SH-SY5Y (cell line): ENCODE measurements at regions not wholly inside any gene's neighbourhood (a gene's known extent, or its start where the extent isn't known, plus 50 kb on each side); places are given as distances from the start of the nearest gene placed in this dataset.

Experiments used
- GATA2 ChIP-seq: IDR thresholded peaks from 2 replicates; pipeline ENCODE4 v1.6.1; 2011; ENCODE audit warnings: mild to moderate bottlenecking, low read depth, low read length
- GATA3 ChIP-seq: IDR thresholded peaks from 2 replicates; pipeline ENCODE4 v1.6.1; 2011; ENCODE audit warnings: low read depth, mild to moderate bottlenecking, low read length, moderate library complexity

DNA sequence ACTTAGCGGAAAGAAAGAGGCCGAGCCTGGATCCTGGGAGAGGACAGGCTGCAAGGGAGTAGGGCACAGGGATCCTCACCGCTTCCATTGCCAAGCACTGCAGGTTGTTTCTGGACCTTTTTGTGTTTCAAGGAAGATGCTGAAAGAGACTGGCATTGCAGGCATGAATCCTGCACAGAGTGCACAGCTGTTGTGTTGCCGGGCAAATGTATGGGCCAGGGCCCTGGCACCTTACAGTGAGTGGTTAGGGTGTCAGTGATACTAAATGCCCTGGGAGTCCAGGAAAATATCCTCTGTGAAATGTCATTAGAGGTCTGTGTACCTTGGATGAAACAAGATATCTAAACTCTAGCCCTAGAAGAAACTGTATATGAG, 145.5 kb upstream of the FGGY start:
- no peak for TF ChIP-seq GATA2
- no peak for TF ChIP-seq GATA3

DNA sequence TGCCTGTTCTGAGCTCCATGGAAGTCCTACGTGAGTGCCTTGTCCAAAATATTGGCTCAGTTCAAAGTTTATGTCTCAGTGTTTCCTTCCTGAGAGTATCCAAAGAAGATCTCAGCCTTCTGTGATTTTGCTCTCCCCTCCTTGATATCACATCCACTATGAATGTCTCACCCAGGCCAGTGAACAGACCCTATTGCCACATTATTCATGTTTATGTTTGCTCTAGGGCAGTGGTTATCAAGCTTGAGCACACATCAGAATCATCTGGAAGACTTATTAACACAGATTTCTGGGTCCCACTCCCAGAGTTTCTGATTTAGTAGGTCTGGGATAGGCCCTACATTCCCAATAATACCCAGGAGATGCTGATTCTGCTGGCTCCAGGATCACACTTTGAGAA, 145.0 kb upstream of the FGGY start:
- TF ChIP-seq GATA3 (no peak), GATA2 (no peak)

DNA sequence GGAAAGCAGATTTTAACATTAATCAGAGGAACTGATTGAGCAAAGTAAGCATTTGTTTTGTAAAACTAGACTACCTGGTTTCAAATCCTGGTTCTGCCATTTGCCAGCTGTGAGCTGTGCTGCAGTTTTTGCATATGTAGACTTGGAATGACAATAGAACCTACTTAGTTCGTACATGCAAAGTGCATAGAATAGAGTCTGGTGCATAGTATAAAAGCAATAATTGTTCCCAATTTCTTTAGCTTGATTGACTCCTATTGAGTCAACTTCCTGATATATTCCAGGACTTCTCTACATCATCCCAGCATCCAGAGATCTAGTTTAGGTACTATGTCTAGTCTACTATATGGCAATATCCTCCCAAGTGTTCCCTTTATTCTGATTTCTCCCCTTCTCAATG, 144.4 kb upstream of the FGGY start:
- TF ChIP-seq GATA3 (no peak), GATA2 (no peak)

DNA sequence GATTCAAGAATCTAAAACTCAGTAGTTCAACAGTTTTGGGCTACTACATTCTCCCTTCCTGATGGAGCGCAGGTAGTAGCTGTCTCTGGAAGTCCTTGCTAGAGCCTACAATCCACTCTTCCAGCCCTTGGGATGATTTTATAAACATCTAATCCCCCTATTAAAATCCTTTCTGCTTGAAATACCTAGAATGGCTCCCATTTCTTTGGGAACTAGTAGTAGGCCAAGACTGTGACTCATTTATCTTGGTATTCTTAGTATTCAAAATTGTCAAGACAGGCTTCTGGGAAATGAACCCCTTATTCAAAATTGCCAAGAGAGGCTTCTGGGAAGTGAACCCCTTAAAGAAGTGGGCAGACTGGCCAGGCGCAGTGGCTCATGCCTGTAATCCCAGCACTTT, 142.5 kb upstream of the FGGY start:
- TF ChIP-seq GATA3 (no peak), GATA2 (no peak)

DNA sequence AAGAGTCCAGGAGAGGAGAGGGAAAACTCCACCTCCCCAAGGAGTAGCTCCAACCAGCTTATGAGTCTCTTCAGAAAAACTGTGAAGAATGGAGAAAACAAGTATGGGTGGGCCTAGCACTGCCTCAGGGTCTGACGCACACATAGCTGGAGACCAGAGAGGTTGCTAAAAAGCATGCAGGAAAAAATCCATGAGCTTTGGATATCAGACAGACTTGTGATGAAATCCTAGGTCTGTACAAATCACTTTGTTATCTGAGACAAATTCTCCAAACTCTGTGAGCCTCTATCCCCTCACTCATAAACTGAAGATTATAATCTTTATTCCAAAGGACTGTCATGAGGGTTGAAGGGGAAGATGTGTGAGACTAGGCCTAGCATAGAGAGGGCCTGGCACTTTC, 141.5 kb upstream of the FGGY start:
- TF ChIP-seq GATA3: no peak
- TF ChIP-seq GATA2: no peak

DNA sequence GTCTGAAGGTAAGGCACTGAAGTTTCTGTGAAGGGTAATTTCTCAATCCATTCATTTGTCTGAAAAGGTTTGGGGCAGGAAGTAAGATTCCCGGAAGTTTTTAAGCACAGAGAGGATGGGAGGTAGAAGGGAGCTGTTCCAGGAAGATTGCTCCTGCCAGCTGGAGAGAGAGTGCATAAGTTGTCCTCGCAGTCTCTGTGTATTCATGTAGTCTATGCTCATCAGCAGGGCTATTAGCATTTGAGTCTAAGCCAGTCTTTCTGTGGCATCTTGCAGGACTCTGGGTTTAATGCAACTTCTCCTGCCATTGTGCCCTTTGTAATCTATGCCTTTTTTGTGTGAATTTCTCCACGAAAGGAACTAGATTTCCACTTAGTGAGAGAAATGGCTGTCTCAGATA, 140.8 kb upstream of the FGGY start:
- no peak for TF ChIP-seq GATA3
- no peak for TF ChIP-seq GATA2

GRCh38 chr1:59156526-59157199, 140.2 kb upstream of the FGGY start:
- TF ChIP-seq GATA2 (no peak), GATA3 (no peak)

DNA sequence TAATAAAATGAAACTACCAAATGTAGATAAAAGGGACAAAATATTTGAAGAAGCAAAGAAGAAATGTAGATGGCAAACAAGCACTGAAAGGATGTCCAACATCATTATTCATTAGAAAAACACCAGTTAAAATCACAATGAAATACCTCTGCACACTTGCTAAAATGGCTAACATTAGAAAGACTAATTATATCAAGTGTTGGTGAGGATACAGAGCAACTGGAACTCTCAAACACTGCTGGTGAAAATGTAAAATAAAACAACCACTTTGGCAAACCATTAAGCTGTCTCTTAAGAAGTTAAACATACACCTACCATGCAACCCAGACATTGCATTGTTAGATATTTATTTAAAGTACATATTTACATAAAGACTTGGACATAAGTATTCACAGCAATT, 138.6 kb upstream of the FGGY start:
- TF ChIP-seq GATA2: no peak
- no peak for TF ChIP-seq GATA3

GRCh38 chr1:59159557-59160203, 137.2 kb upstream of the FGGY start:
- TF ChIP-seq GATA2: no peak
- no peak for TF ChIP-seq GATA3

DNA sequence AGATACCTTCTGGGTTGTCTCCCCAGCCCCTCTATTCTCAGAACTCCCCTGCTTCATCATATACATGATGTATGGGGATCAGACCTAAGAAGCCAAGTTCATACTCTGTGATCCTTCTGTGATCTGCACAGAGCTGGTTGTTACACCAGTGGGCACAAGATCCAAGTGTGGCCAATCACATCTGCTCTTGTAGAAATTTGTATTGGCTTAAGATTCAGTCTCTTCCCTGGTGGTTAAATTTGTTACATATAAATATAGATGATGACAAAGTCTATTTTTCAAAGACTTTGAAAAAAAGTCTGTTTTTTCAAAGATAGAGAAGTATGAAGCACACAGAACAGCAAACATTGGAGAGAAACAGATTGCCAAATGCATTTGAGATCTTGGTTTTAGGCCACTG, 135.8 kb upstream of the FGGY start:
- TF ChIP-seq GATA2: no peak
- TF ChIP-seq GATA3: no peak

DNA sequence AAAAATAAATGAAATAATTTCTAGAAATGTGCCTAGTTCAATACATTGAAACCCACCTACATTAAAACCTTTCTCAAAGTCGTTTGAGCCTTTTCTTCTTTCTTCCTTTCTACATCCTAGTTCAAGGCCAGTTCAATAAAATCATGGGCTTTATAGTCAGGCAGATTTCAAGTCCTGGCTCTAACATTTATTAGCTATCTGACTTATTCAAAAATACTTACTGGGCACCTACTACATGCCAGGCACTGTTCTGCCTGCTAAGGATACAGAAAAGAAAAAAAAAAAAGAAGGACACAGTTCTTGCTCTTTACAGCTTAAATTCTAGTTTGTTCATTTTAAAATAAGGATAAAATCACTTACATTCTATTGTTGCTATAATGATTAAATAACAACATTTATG, 134.2 kb upstream of the FGGY start:
- no peak for TF ChIP-seq GATA3
- no peak for TF ChIP-seq GATA2

- TF ChIP-seq GATA3 (no peak), GATA2 (no peak)
Observed at GRCh38 chr1:59163268-59164092, 133.4 kb upstream of the FGGY start.

- TF ChIP-seq GATA3: no peak
- no peak for TF ChIP-seq GATA2
Observed at GRCh38 chr1:59164371-59164770, 132.5 kb upstream of the FGGY start.

GRCh38 chr1:59165353-59165752, 131.5 kb upstream of the FGGY start:
- TF ChIP-seq GATA2: no peak
- TF ChIP-seq GATA3: no peak

- no peak for TF ChIP-seq GATA3
- no peak for TF ChIP-seq GATA2
Observed at GRCh38 chr1:59169703-59170102, 127.2 kb upstream of the FGGY start.

- TF ChIP-seq GATA3: no peak
- TF ChIP-seq GATA2: no peak
Observed at GRCh38 chr1:59170659-59171058, 126.2 kb upstream of the FGGY start.
